Heart right ventricle (tissue), 16 donors: ENCODE measurements at regions not wholly inside any gene's neighbourhood (a gene's known extent, or its start where the extent isn't known, plus 50 kb on each side); places are given as distances from the start of the nearest gene placed in this dataset.
A peak's percentile ranks its signal among the peaks of the same experiment; 100 is the strongest.

Source experiments
- ATAC-seq, 8 donors: fragments of 200-7000 bp; cut with Tn5 transposase; one replicate each; pipeline ENCODE4 v1.9.1; 2020; ENCODE audit warnings: mild to moderate bottlenecking in 8 of 8, moderate library complexity in 8 of 8, moderate number of reproducible peaks in 1 of 8
- DNase-seq, 2 donors: peaks; one replicate each; pipeline ENCODE4 v3.0.0-alpha.2; 2020
- H3K27ac ChIP-seq, 10 donors: fragments of 200-600 bp; sonication (generic) in 2 of 10; one replicate each; pipeline versions ENCODE4 v1.5.0 to v1.8.0; 2020 to 2022; ENCODE audit warnings: mild to moderate bottlenecking in 3 of 10
- H3K27me3 ChIP-seq, 7 donors: fragments of 200-600 bp; one replicate each; pipeline ENCODE4 v1.8.0; 2021 to 2022; ENCODE audit warnings: mild to moderate bottlenecking in 2 of 7
- H3K36me3 ChIP-seq, 9 donors: fragments of 200-600 bp; sonication (generic) in 1 of 9; one replicate each; pipeline versions ENCODE4 v1.5.0 to v1.8.0; 2020 to 2022; ENCODE audit warnings: mild to moderate bottlenecking in 2 of 9
- H3K4me1 ChIP-seq, 9 donors: fragments of 200-600 bp; sonication (generic) in 1 of 9; one replicate each; pipeline versions ENCODE4 v1.5.0 to v1.8.0; 2020 to 2022; ENCODE audit warnings: mild to moderate bottlenecking in 4 of 9
- H3K4me3 ChIP-seq, 10 donors: fragments of 200-600 bp; sonication (generic) in 2 of 10; one replicate each; pipeline versions ENCODE4 v1.5.0 to v1.8.0; 2020 to 2022; ENCODE audit warnings: mild to moderate bottlenecking in 7 of 10, moderate library complexity in 2 of 10
- H3K9me3 ChIP-seq, 11 donors: fragments of 200-600 bp in 10 of 11; sonication (generic) in 2 of 11; one replicate each; pipeline versions ENCODE4 v1.5.0 to v1.8.0; 2013 to 2022; ENCODE audit warnings: mild to moderate bottlenecking in 2 of 11, control low read depth in 1 of 11, moderate library complexity in 1 of 11
- WGBS, 2 donors: extraction: QIAGEN DNeasy Blood & Tissue Kit; methylation state at CpG; one replicate each; pipeline ENCODE4 v1.1.7; 2013; ENCODE audit warnings: inconsistent platforms in 1 of 2; 5-methylcytosine and 5-hydroxymethylcytosine counted together
- intact Hi-C, 10 donors: fragments of 100-400 bp; cut with DNase I; formaldehyde crosslinking; loops; one replicate each; pipeline versions ENCODE4 v1.11.1 to v1.14.2; 2022
- TF ChIP-seq, protein P1 (sequence below), 9 donors: fragments of 200-600 bp; sonication (generic) in 2 of 9; IDR thresholded peaks; one replicate each; pipeline versions ENCODE4 v1.5.0 to v1.8.0; 2021 to 2022; ENCODE audit warnings: antibody characterized with exemption in 9 of 9, mild to moderate bottlenecking in 5 of 9, moderate library complexity in 1 of 9
- donor health status: Arrhythmogenic right ventricular cardiomyopathy.
- donor health status: ischemic (EF 13 %, LVEDD 7.1; RV severe dilation, severe dysfunction).
- donor health status: healthy with polysubstance abuse.
- donor health status: DM: no; HTN: yes; CAD: no.
- donor health status: DM: no; HTN: no; CAD: no.
- donor health status: ischemic (EF 25% LVEDD 6.9; RV normal size, moderate dysfunction).
- donor health status: ischemic (EF 25% LVEDD 5.7; RV mildly dilated, moderate dysfunction).
- donor health status: healthy.
- donor health status: DM: yes; HTN: yes; CAD: no.
- donor health status: Ischemic cardiomyopathy.
- donor health status: ischemic (EF 35%, LVEDD 5.7; RV mildly dilated, moderate dysfunction).
- donor health status: nonischemic (EF 11% LVEDD 7.7; RV severe dilation, severe dysfunction).
- donor health status: DM: yes; HTN: yes; CAD: no.
- donor health status: PGD.
- donor health status: ischemic (EF 29% LVEDD 5.4; RV normal size, mild dysfunction).
- donor health status: nonischemic (EF 23%, LVEDD 6.1; RV moderate dilation, normal function).

DNA sequence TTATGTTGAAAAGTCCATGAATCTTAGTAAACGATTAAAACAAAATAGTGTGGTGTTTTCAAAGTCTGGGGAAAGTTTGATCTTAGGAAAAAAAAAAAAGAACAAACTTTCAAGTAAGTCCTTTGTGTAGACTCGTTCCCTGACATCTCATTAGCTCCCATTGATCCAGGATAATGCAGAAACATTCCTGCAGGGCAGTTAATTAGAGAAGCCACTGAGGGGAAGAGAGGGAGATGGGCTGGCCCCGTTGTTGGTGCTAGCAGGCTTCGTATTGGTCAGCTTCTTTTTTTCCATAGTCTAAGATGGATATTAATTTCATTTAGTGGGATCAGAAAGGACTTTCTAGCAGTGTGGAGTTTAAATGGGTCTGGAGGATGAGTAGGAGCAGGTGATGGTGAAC is 340.2 kb downstream of the DRD1 start:
- H3K36me3 ChIP-seq, result no peaks in the 10 kb centered on the region
- intact Hi-C loops, result no loop called here
- ATAC-seq (no peak), DNase-seq (no peak)
- TF ChIP-seq, protein P1, sequence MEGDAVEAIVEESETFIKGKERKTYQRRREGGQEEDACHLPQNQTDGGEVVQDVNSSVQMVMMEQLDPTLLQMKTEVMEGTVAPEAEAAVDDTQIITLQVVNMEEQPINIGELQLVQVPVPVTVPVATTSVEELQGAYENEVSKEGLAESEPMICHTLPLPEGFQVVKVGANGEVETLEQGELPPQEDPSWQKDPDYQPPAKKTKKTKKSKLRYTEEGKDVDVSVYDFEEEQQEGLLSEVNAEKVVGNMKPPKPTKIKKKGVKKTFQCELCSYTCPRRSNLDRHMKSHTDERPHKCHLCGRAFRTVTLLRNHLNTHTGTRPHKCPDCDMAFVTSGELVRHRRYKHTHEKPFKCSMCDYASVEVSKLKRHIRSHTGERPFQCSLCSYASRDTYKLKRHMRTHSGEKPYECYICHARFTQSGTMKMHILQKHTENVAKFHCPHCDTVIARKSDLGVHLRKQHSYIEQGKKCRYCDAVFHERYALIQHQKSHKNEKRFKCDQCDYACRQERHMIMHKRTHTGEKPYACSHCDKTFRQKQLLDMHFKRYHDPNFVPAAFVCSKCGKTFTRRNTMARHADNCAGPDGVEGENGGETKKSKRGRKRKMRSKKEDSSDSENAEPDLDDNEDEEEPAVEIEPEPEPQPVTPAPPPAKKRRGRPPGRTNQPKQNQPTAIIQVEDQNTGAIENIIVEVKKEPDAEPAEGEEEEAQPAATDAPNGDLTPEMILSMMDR (IDR thresholded peaks at IDR 0.05), result no peak
- H3K27ac ChIP-seq, result no peak overlapping the region
- 51 to 53% methylated on average over 4 of the region's 4 CpGs for WGBS, 2 donors
- peaks cover 0 to 10% (median 6%) of the 10 kb centered on the region in 7 donors for H3K27me3 ChIP-seq
- peaks cover 0 to under 1% (median 0%) of the 10 kb centered on the region in 11 donors for H3K9me3 ChIP-seq
- H3K4me3 ChIP-seq, result no peak overlapping the region
- no peaks in the 10 kb centered on the region for H3K4me1 ChIP-seq

DNA sequence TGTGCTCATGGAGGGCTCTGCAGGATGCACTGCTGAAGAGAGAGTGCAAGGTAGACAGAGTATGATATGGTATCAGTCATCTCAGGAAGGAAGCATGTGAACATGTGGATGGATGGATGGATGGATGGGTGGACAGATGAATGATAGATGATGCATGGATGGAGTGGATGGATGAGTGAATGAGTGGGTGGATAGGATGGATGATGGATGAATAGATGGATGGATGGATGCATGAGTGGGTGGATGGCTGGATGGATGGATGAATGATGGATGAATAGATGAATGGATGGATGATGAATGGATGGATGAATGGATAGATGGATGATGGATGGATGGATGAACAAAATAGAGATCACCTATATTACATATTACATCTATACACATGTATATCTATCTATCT is 341.3 kb downstream of the DRD1 start:
- no peaks in the 10 kb centered on the region for H3K36me3 ChIP-seq
- peaks cover 0 to 8% (median 4%) of the 10 kb centered on the region in 7 donors for H3K27me3 ChIP-seq
- TF ChIP-seq, protein P1 (IDR thresholded peaks at IDR 0.05), result no peak
- H3K9me3 ChIP-seq, result no peaks in the 10 kb centered on the region
- no peaks in the 10 kb centered on the region for H3K4me1 ChIP-seq
- no peak overlapping the region for H3K27ac ChIP-seq
- intact Hi-C loops, result no loop called here
- no peak overlapping the region for H3K4me3 ChIP-seq
- no peak for DNase-seq
- ATAC-seq, result no peak

DNA sequence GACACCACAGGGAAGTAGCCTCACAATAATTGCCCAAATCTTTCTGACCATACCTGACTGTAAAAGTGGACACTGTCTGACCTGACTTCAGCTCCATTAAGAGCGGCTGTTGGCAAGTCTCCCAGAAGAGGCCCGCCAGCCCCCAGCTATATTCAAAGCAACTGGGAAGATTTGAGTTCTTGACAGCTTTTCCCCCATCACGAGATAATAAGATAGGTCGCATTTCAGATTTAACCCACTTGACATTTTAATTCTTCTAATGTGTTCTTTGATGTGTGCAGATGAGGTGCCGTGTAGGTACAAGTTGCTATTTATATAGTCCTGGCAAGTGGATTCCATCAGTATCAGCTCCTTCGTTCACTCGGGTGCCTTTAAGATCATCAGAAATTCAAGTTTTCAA is 345.7 kb downstream of the DRD1 start:
- intact Hi-C loops, result no loop called here
- WGBS, 2 donors, result 20 to 30% methylated on average over 7 of the region's 7 CpGs
- TF ChIP-seq, protein P1 (IDR thresholded peaks at IDR 0.05), result no peak

DNA sequence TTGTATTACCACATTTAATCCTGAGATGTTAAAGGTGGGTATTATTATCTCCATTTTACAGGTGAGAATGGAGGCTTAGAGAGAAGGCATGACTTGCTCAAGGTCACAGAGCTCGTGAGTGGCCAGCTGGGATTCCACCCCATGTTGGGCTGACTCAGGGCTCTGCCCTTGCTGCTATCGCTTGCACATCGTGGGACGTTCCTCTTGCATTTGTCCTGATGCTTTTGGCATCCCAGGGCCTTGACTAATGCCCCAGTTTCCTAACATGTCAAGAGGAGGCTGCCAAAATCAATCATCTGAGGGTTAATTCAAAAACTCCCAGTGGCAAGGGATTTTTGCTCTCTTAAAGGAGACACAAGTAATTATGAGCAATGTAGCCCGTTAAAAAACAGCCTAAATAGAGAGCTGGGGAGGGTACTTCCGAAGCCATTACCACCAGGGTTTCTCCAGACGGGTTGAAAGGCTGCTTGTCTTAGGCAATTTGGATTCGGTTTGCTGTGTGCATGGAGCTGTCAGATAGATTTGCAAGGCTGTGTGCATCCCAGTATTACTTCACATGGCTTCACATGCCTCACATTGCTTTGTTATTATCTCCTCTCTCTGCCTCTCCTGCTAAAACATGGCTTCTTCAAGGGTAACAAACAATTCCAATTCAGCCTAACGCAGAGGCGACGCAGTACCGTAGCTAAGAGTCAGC is 347.4 kb downstream of the DRD1 start:
- Histone ChIP-seq H3K27me3 (peaks cover 0 to 16% (median 7%) of the 10 kb centered on the region in 7 donors), H3K27ac (no peak overlapping the region), H3K4me1 (no peaks in the 10 kb centered on the region), H3K9me3 (peaks cover 0 to 6% (median 0%) of the 10 kb centered on the region in 11 donors), H3K4me3 (no peak overlapping the region), H3K36me3 (no peaks in the 10 kb centered on the region)
- DNase-seq, result no peak
- intact Hi-C loops, result no loop called here
- TF ChIP-seq, protein P1 (IDR thresholded peaks at IDR 0.05), result no peak
- ATAC-seq, result peak in 1 of 8 donors; percentile 39
- WGBS, 2 donors, result 71 to 73% methylated on average over 12 of the region's 12 CpGs

More for the DNA sequence above, 345.7 kb downstream of the DRD1 start:
- Histone ChIP-seq H3K4me1 (no peaks in the 10 kb centered on the region), H3K9me3 (peaks cover 0 to 6% (median 0%) of the 10 kb centered on the region in 11 donors), H3K27me3 (peaks cover 0 to 8% (median 7%) of the 10 kb centered on the region in 7 donors), H3K4me3 (no peak overlapping the region), H3K27ac (no peak overlapping the region), H3K36me3 (no peaks in the 10 kb centered on the region)
- DNase-seq (no peak), ATAC-seq (no peak)
